GM21723 (cell line): ENCODE measurements at regions not wholly inside any gene's neighbourhood (a gene's known extent, or its start where the extent isn't known, plus 50 kb on each side); places are given as distances from the start of the nearest gene placed in this dataset.

Source experiments
- ATAC-seq: cut with Tn5 transposase; IDR thresholded peaks from one replicate; pipeline ENCODE4 v1.9.1; 2021; ENCODE audit warnings: mild to moderate bottlenecking, moderate library complexity; ENCODE audit not compliant: unreplicated experiment

DNA sequence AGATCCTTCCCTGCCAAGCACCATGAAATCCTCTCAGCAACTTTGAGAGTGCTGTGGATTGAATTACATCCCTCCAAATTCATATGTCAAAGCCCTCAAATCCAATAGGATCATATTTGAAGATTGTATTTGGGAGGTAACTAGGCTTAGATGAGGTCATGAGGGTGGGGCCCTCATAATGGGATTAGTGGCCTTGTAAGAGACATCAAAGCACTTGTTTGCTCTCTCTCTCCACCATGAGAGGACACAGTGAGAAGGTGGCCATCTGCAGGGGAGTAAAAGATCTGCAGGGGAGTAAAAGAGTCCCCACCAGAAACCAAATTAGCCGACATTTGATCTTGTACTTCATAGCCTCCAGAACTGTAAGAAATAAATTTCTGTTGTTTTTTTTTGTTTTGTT, 298.2 kb downstream of the SAMD5 start:
- ATAC-seq, result no peak

GRCh38 chr6:147808640-147809039, 300.1 kb downstream of the SAMD5 start:
- no peak for ATAC-seq

DNA sequence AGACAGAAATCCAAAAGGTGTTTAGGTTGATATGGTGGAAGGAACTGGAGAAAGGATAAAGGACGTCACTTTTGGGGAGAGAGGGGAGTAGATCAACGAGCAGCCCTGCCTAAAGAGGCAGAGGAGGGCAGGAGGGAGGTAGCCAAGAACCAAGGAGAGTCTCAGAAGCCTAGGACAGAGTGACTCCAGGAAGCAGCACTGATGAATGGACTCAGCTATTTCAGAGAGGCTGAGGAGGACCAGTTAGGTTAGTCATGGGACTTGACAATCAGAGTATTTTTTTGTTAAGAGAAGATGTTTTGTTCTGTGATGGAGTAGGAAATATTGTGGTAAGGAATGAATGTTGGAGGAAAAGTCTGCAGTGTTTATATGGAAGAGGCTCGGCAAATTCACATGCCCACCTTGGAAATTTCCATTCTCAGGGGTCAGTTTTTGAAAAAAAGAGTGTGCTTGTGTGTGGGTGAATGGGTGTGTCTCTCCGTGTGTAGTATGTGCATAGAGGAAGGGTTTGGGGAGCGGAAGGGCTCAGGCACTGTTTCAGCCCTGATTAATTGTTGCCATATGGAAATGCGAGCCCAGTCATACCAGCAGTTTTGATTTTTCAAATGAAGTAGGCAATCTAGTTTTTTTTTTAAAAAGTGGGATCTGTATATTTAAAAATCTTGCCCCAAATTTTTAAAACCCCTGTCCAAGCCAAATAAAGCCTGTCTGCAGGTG, 303.6 kb downstream of the SAMD5 start:
- no peak for ATAC-seq

- no peak for ATAC-seq
Measured at GRCh38 chr6:147817042-147817689, 308.7 kb downstream of the SAMD5 start.

- no peak for ATAC-seq
Measured at GRCh38 chr6:147820520-147820919, 312.0 kb downstream of the SAMD5 start.

GRCh38 chr6:147821295-147821897, 312.9 kb downstream of the SAMD5 start:
- ATAC-seq, result no peak

- ATAC-seq, result no peak
Measured at GRCh38 chr6:147823936-147824335, 315.4 kb downstream of the SAMD5 start.

GRCh38 chr6:147825848-147826247, 317.4 kb downstream of the SAMD5 start:
- ATAC-seq, result no peak

- ATAC-seq, result no peak
Measured at GRCh38 chr6:147826698-147827097, 318.2 kb downstream of the SAMD5 start.

DNA sequence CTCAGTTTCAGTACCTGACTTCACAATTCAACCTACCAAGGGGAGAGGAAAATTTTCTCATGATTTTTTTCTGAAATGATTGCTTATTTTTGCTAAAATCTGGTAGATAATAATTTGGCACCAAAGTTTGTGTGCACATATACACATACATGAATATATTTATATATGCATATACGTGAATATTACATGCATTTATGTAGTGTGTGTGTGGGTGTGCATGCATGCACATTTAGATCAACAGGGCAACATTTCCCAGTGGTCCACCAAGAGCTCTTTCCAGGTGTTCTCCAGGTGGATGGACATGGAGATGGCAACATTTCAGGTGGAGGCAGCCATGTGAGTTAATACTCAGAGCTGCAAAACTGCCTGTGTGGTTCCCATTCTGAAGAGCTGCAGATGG, 320.9 kb downstream of the SAMD5 start:
- no peak for ATAC-seq

- ATAC-seq, result no peak
Measured at GRCh38 chr6:147829835-147830234, 321.3 kb downstream of the SAMD5 start.

DNA sequence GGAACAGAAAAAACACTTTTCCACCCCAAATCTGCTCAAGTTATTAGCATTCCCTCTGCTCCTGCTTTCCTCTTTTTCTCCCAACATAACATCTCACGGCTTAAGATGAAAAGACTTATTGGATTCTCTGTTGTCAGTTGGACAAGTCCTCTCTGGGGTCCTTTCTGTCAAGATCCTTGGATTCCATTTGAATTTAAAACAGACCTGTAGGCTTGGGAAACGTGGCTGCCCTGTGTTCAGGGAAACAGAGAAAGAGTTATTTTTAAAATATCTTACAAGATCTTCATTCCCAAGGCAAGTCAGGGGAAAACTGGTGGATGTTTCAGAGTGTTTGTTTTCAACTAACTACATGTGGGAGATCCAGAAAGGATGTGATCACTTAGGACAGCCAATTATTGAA, 322.9 kb downstream of the SAMD5 start:
- no peak for ATAC-seq

GRCh38 chr6:147833607-147834006, 325.1 kb downstream of the SAMD5 start:
- ATAC-seq, result no peak

- no peak for ATAC-seq
Measured at GRCh38 chr6:147834084-147834776, 325.7 kb downstream of the SAMD5 start.

DNA sequence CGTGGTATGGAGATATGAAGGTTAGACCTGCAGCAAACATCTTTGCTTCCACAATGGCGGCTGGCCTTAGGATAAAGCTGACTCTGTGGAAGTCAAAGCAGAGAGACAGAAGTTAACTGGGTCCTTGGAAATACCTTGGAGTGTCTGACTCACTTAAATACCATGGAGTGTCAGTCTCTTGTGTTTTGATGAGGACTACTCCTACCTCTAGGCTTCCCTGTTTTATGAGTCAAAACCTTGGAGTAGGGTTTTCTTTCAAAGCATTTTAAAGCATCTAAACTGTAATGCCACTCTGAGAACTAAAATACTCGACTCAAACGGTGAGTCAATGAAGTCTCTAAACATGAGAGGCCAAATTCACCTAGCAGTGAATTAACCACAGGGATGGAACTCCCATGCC, 329.1 kb downstream of the SAMD5 start:
- no peak for ATAC-seq

DNA sequence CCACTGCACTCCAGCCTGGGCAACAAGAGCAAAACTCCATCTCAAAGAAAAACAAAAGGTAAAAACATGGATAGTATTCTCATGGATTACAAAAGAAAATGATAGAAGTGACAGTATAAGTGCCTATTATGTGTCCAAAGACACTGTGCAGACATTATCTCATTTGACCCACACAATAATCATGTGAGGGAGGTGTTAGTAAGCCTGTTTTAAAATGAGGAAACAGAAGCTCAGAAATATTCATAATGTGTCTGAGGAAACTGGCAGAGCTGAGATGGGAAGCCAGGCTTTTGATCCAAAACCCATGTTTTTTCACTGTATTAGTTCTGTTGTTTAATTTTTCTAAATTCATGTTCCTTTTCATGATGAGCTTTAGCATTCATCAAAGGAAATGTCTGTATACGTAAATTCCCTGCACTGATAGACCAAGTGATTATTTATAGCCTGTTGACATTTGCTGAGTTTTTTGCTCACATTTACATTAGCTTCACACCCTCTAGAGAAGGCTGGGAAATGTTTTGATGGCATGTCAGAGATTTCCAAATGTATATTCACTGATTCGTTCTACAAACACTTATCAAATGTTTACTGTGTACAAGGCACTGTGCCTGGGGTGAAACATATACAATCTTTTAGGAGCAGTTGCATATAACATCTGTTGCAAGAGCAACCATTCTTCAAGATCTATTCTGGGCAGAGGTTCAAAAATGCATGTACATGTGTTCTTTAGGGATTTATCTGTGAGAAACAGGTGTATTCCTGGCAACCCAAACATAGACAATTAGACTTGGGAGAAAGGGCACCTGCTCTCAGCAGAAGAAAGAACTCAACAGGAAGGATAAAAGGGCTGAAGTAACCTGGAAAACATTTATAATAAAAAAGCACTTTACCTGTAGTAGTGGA, 331.5 kb downstream of the SAMD5 start:
- no peak for ATAC-seq

DNA sequence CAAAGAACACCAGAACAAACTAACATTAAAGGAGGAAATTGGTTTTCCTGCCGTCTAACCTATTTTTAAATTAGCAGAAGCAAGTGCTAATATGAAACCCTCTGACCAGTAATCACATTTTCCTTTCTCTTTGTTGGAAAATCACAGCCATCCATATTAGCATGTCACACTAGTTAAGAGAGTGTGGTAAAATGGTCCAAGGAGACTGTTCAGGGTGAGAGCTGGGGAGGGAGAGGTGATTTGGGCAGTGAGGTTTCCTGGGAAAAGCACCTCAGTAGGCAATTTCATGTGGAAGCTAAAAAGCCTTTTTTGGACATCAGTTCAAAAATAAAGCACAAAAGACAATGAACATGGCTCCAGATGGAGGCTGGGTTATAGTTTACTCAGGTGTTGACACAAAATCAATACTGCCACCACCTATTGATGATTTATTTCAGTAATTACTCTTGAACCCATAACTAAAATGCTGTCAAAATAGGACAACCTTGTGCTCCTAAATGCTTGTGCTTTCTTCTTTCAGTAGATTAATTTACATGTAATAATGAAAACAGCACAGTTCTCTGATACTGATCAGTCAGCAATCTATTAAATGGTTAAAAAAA, 333.2 kb downstream of the SAMD5 start:
- no peak for ATAC-seq

GRCh38 chr6:147849401-147850330, 341.2 kb downstream of the SAMD5 start:
- ATAC-seq, result no peak

GRCh38 chr6:147852772-147853171, 344.3 kb downstream of the SAMD5 start:
- no peak for ATAC-seq
